Hematopoietic multipotent progenitor cell (in vitro differentiated cells): ENCODE measurements at regions not wholly inside any gene's neighbourhood (a gene's known extent, or its start where the extent isn't known, plus 50 kb on each side); places are given as distances from the start of the nearest gene placed in this dataset.
"Not testable (repeated sequence)": the region's sequence is repeated elsewhere in the genome, so short reads cannot be mapped to it uniquely, and the experiment has no call there.

ENCODE experiments used
- DNase-seq, 3 donors: peaks; one replicate each; pipeline ENCODE4 v3.0.0-alpha.2; 2011 to 2015; ENCODE audit warnings: low read depth in 2 of 3, low spot score in 2 of 3

- DNase-seq, result no peak
Observed at GRCh38 chr1:73859227-73859626, 338.7 kb downstream of the LRRIQ3 start.

- DNase-seq, result no peak
Observed at GRCh38 chr1:73854527-73854926, 343.4 kb downstream of the LRRIQ3 start.

GRCh38 chr1:73842436-73842835, 355.5 kb downstream of the LRRIQ3 start:
- DNase-seq, result no peak

DNA sequence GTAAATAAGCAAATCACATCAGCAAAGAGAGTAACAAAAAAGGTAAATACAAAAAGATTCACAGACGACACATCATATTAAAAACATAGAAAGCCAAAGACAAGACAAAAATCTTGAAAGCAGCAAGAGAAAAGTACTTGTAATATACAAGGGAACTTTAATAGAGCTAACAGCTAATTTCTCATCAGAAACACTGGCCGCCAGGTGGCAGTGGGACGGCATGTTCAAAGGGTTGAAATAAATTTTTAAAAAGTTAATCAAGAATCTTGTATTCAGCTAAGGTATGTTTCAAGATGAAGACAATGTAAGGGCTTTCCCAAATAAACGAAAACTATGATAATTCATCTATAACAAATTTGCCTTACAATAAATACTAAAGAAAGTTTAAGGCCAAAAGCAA, 358.1 kb downstream of the LRRIQ3 start:
- DNase-seq, result peak in 2 of 3 donors; percentile 1 to 10

GRCh38 chr1:73832276-73833181, 365.4 kb downstream of the LRRIQ3 start:
- DNase-seq, result no peak

GRCh38 chr1:73827283-73827682, 370.7 kb downstream of the LRRIQ3 start:
- not testable (repeated sequence) for DNase-seq

GRCh38 chr1:73824065-73824464, 373.9 kb downstream of the LRRIQ3 start:
- DNase-seq, result no peak

- no peak for DNase-seq
Observed at GRCh38 chr1:73821520-73821919, 376.5 kb downstream of the LRRIQ3 start.

GRCh38 chr1:73820843-73821242, 377.1 kb downstream of the LRRIQ3 start:
- DNase-seq, result no peak

DNA sequence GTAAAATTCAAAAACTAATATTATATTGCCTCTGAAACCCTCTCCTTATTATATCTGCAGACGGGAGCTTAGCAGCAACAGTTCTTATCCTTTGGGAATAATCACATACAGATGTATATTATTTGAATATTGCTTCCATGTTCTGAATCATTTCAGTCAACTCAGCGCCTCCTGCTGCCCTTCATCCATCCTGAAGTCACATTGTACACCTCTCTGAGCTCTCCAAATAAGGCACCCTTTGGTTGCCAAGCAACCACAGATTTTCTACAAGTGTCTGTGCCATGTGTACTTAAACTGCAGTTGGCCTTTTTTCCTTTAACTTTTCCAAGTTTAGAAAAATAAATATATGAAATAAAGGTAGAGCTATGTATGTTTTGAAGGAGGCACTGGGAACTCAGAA, 384.3 kb downstream of the LRRIQ3 start:
- no peak for DNase-seq

DNA sequence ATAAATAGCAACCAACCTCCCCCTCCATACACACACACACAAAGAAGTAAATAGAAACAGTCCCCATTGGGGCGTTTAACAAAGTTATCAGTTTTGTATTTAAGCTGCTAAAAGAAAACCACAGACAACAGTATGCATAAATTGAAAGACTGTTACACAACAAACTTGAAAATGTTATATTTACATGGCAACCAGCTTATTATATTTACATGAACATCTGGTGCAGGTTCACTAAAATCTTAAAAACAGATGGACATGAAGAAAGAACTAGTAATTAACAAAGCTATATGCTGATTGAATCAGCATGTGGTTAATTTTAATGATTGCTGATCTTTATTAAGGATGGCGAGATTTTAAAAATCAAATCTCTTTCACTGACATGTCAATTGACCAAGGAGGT, 384.7 kb downstream of the LRRIQ3 start:
- DNase-seq, result no peak

DNA sequence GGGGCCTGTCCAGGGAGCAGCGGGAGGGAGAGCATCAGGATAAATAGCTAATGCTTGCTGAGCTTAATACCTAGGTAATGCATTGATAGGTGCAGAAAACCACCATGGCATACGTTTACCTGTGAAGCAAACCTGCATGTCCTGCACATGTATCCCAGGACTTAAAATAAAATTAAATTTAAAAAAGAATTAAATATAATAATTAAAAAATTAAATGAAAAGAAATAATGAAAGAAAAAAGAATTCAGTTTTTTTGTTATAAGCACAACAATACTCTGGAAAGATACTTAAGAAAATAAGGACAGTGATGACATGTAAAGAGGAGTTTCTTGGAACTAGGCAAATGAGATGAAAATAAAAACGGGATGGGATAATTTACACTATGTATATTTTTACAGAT, 386.2 kb downstream of the LRRIQ3 start:
- DNase-seq, result no peak

DNA sequence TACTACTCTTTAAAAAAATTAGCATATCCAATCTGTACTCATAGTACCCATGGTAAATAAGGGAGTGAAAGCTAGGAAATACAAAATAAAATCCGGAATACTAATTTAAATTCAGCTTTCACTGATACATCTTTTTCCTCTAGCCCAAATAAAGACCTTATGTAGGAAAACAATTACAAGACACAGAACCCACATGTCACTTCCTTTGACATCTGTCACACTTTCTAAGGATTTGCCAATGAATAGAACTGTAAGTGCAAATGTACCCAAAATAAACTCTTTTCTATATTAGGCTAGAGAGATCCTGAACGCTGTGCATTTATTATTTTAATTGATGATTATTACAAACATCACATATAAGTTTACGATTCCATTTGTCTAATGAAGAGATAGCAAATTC, 393.0 kb downstream of the LRRIQ3 start:
- no peak for DNase-seq

DNA sequence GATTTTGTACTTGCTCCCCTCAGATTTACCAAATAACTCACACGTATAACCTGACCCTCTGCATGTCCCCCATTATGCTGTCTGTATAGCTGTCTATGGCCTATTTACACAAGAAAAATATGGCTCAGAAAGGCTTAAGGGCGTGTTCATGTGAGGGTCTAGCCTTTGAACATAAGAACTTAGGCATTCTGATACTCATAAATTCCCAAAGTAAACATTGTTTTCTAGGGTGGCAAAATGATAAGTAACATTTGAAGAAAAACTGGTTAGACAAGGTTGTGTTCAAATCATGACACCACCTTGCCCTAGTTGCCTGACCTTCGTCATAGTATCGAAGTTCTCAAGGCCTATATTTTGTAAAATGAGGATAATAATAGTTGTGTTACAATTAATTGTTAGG, 394.6 kb downstream of the LRRIQ3 start:
- DNase-seq, result no peak

GRCh38 chr1:73801912-73802429, 396.0 kb downstream of the LRRIQ3 start:
- DNase-seq, result no peak

- DNase-seq, result no peak
Observed at GRCh38 chr1:73800376-73800775, 397.6 kb downstream of the LRRIQ3 start.

- no peak for DNase-seq
Observed at GRCh38 chr1:73789965-73790364, 408.0 kb downstream of the LRRIQ3 start.

DNA sequence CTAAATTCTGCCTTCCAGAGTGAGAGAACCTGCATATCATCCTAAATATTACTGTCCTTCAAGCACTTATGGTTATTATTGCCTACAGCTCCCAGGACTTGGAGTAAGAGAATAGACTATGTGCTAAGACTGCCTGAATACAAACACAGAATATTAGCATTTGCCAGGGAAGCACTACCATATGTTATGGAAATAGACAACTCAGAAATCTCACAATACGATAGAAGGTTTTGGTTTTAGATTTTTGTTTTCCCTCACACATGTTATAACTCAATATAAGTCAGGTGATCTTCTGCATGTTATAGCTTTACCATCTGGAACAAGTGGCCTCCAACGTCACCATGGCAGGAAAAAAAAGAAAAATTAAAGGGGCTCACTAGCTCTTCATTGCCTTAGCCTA, 413.9 kb downstream of the LRRIQ3 start:
- DNase-seq, result no peak

DNA sequence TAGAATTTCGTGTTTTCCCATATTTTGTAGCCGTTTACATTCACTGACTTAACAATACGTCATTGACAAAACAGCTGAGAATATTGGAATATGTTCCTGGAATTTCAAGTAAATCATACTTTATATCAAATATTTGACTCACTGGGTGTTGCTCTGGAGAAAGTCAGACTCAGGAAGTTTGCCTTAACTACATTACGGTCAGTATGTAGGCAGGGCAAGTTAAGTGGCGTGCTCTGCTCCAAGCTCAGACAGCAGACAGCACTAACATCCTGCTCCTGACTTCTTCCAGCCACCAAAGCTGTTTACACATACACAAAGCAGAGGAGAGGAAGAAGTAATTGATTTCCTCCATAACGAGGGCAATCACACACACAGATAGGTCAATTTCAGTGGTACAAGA, 414.6 kb downstream of the LRRIQ3 start:
- DNase-seq, result no peak

DNA sequence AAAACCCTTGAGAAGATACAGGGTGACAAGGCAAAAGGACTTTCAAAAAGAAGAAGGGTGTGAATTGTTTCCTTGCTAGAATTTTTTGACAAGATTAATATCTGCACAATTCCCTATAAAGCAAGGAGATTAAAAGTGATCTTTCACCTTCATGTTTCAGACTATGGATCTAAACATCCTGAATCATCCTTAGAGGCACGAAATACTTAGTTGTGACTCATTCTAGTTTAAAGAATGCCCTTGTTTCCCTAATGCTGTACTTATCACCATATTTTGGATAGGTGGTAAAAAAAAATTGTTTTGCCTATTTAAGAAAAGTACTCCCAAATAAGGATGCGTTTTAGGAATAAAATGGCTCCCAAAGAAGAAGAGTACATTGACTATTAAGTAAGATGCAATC, 415.1 kb downstream of the LRRIQ3 start:
- DNase-seq, result no peak

DNA sequence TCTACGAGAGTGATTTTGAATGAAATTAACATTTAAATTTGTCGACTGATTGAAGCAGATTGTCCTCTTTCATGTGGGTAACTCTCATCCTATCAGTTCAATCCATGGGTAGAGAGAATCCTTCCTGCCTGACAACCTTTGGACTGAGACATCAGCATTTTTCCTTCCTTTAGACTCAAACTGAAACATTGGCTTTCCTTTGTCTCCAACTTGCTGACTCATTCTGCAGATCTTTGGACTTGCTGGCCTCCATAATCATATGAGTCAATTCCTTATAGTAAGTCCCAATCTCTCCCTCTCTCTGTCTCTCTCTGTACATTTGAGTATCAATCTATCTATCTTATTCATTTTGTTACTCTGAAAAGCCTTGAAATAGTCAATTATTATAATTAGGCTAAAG, 416.7 kb downstream of the LRRIQ3 start:
- no peak for DNase-seq

- no peak for DNase-seq
Observed at GRCh38 chr1:73778471-73778870, 419.5 kb downstream of the LRRIQ3 start.
